Right lobe of liver (tissue), 6 donors: ENCODE measurements at regions not wholly inside any gene's neighbourhood (a gene's known extent, or its start where the extent isn't known, plus 50 kb on each side); places are given as distances from the start of the nearest gene placed in this dataset.

Experiments
- ATAC-seq, 4 donors: fragments of 200-7000 bp; cut with Tn5 transposase; one replicate each; pipeline ENCODE4 v1.9.1; 2020; ENCODE audit warnings: mild to moderate bottlenecking in 4 of 4, moderate library complexity in 4 of 4
- DNase-seq, 3 donors: peaks; one replicate each; pipeline ENCODE4 v3.0.0-alpha.2; 2020
- H3K27ac ChIP-seq, 3 donors: fragments of 200-600 bp; one replicate each; pipeline ENCODE4 v1.8.0; 2022
- H3K27me3 ChIP-seq, 2 donors: fragments of 200-600 bp; one replicate each; pipeline ENCODE4 v1.8.0; 2022
- H3K36me3 ChIP-seq, 4 donors: fragments of 200-600 bp; sonication (generic) in 1 of 4; one replicate each; pipeline versions ENCODE4 v1.5.1 to v1.8.0; 2017 to 2022; ENCODE audit warnings: control low read depth in 1 of 4
- H3K4me1 ChIP-seq, 4 donors: fragments of 200-600 bp; sonication (generic) in 1 of 4; one replicate each; pipeline versions ENCODE4 v1.5.1 to v1.8.0; 2017 to 2022; ENCODE audit warnings: control low read depth in 1 of 4
- H3K4me3 ChIP-seq, 3 donors: fragments of 200-600 bp; one replicate each; pipeline ENCODE4 v1.8.0; 2022
- H3K9me3 ChIP-seq, 4 donors: fragments of 200-600 bp; sonication (generic) in 1 of 4; one replicate each; pipeline versions ENCODE4 v1.5.1 to v1.8.0; 2017 to 2022; ENCODE audit warnings: control low read depth in 1 of 4
- CTCF ChIP-seq, 4 donors: fragments of 200-600 bp in 3 of 4; fragments of 450-650 bp in 1 of 4; IDR thresholded peaks; one replicate each; pipeline versions ENCODE4 v1.5.1 to v1.8.0; 2016 to 2022; ENCODE audit warnings: antibody characterized with exemption in 4 of 4, mild to moderate bottlenecking in 2 of 4
- POLR2A ChIP-seq: fragments of 450-650 bp; IDR thresholded peaks from one replicate; pipeline ENCODE4 v1.6.1; 2017; ENCODE audit warnings: antibody characterized with exemption, mild to moderate bottlenecking
- WGBS: methylation state at CpG from one replicate; pipeline ENCODE4 v1.1.6; 2018; ENCODE audit warnings: low coverage, low lambda C conversion rate; ENCODE audit not compliant: insufficient coverage; ENCODE audit errors: missing lambda C conversion rate; 5-methylcytosine and 5-hydroxymethylcytosine counted together
- intact Hi-C, 2 donors: fragments of 100-400 bp; cut with DNase I; formaldehyde crosslinking; loops; one replicate each; pipeline versions ENCODE4 v1.11.2 to v1.14.1; 2022
- donor health status: DM: no; HTN: yes; CAD: no.
- donor health status: DM: no; HTN: no; CAD: no.
- donor health status: DM: no; HTN: no; CAD: no.
- donor health status: DM: no; HTN: yes; CAD: no.
- donor health status: DM: no; HTN: yes; CAD: no.

DNA sequence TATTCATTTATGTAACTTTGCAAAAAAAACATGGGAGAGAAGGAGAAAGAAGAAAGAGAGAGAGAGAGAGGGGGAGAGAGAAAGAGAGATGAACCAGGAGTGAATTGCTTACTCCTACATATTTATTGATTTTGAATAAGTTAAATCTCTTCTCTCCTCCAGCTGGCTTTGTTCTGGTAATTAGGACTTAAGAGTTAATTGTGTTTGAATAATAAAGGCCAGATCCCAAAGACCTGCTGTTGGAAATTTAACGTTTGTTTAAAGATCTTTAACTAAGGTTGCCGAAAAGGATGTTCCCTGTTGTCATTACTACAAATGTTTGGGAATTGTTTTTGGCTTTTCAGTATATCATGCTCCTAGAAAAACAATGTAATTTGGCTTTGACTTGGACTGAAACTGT lies 473.0 kb downstream of the TUSC1 start:
- Histone ChIP-seq H3K27me3 (no peaks in the 10 kb centered on the region), H3K27ac (no peak overlapping the region), H3K4me1 (peaks cover 0 to 5% (median 0%) of the 10 kb centered on the region in 4 donors), H3K4me3 (no peak overlapping the region), H3K36me3 (no peaks in the 10 kb centered on the region), H3K9me3 (no peaks in the 10 kb centered on the region)
- DNase-seq (no peak), ATAC-seq (no peak)
- WGBS, result 25% methylated on average over 2 of the region's 2 CpGs
- no peak for TF ChIP-seq POLR2A
- no peak for TF ChIP-seq CTCF (IDR thresholded peaks at IDR 0.05)
- intact Hi-C loops, result no loop called here

DNA sequence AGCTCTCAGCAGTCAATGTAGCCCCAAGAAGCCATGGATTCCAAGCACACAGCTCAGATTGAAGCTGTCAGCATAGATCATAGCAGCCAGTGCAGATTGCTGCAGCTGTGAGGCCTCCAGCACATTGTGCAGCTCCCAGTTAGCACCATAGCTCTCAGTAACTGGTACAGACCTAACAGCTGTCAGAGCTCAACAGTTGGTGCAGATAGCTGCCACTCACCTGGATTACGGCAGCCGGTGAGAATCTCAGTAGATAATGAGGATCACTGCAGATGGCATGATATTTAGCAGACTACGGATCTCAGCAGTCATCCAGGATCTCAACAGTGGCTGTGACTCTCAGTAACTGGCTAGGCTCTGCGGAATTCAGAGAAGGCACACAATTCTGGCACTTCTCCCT lies 500.4 kb downstream of the TUSC1 start:
- H3K4me1 ChIP-seq, result no peaks in the 10 kb centered on the region
- TF ChIP-seq CTCF (IDR thresholded peaks at IDR 0.05), result no peak
- no peak for TF ChIP-seq POLR2A
- H3K4me3 ChIP-seq, result no peak overlapping the region
- H3K36me3 ChIP-seq, result no peaks in the 10 kb centered on the region
- H3K27me3 ChIP-seq, result no peaks in the 10 kb centered on the region
- 67% methylated on average over 4 of the region's 4 CpGs for WGBS
- ATAC-seq (no peak), DNase-seq (no peak)
- no peaks in the 10 kb centered on the region for H3K9me3 ChIP-seq
- intact Hi-C loops, result no loop called here
- H3K27ac ChIP-seq, result no peak overlapping the region

DNA sequence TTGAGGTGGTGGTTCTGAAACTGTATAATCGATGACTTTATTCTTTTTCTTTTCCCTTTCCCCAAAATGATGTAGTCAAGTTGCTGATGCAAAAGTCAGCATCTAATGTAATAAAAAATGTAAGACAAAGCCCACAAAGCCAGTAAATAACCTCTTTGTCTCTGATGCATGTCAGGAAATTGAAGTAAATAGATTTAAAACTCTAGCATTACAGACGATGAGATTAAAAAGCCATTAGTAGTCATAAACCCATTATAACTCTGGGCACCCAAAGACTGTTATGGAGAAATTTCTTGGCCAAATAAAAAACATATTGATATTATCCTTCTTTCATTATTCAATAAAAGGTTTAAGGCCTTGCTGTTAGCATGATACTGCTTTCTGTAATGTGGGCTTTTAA lies 548.7 kb downstream of the TUSC1 start:
- H3K27me3 ChIP-seq, result no peaks in the 10 kb centered on the region
- no peak overlapping the region for H3K4me3 ChIP-seq
- H3K36me3 ChIP-seq, result no peaks in the 10 kb centered on the region
- no peaks in the 10 kb centered on the region for H3K4me1 ChIP-seq
- DNase-seq (no peak), ATAC-seq (no peak)
- H3K27ac ChIP-seq, result no peak overlapping the region
- WGBS, result 61% methylated on average over 2 of the region's 2 CpGs
- no peaks in the 10 kb centered on the region for H3K9me3 ChIP-seq
- intact Hi-C loops, result no loop called here
- TF ChIP-seq CTCF (IDR thresholded peaks at IDR 0.05) (no peak), POLR2A (no peak)

- no peaks in the 10 kb centered on the region for H3K9me3 ChIP-seq
- DNase-seq (no peak), ATAC-seq (no peak)
- intact Hi-C loops, result no loop called here
- H3K27me3 ChIP-seq, result no peaks in the 10 kb centered on the region
- no peaks in the 10 kb centered on the region for H3K36me3 ChIP-seq
- TF ChIP-seq CTCF (IDR thresholded peaks at IDR 0.05), result no peak
- no peak for TF ChIP-seq POLR2A
- H3K4me1 ChIP-seq, result no peaks in the 10 kb centered on the region
- no peak overlapping the region for H3K4me3 ChIP-seq
- H3K27ac ChIP-seq, result no peak overlapping the region
Observed at GRCh38 chr9:25121811-25122210, 556.4 kb downstream of the TUSC1 start.

- H3K36me3 ChIP-seq, result no peaks in the 10 kb centered on the region
- no peak overlapping the region for H3K4me3 ChIP-seq
- WGBS, result 23% methylated on average over 3 of the region's 3 CpGs
- no peaks in the 10 kb centered on the region for H3K4me1 ChIP-seq
- no peak for TF ChIP-seq POLR2A
- no peak for TF ChIP-seq CTCF (IDR thresholded peaks at IDR 0.05)
- H3K27ac ChIP-seq, result no peak overlapping the region
- H3K27me3 ChIP-seq, result no peaks in the 10 kb centered on the region
- DNase-seq (no peak), ATAC-seq (no peak)
- no peaks in the 10 kb centered on the region for H3K9me3 ChIP-seq
- intact Hi-C loops, result no loop called here
Observed at GRCh38 chr9:25119041-25119440, 559.2 kb downstream of the TUSC1 start.
